ENCODE measurements at regions not wholly inside any gene's neighbourhood (a gene's known extent, or its start where the extent isn't known, plus 50 kb on each side); places are given as distances from the start of the nearest gene placed in this dataset.

GRCh38 chr2:157043786-157044185, 213.7 kb upstream of the GALNT5 start:
- no peaks in the 10 kb centered on the region for H3K27me3 ChIP-seq
- intact Hi-C loops (cut with DNase I; ENCODE audit: low total_unique reads) = no loop called here
- no peak overlapping the region for H3K4me3 ChIP-seq
- no peak for TF ChIP-seq POLR2A (IDR thresholded peaks at IDR 0.05)
- TF ChIP-seq, protein P1, sequence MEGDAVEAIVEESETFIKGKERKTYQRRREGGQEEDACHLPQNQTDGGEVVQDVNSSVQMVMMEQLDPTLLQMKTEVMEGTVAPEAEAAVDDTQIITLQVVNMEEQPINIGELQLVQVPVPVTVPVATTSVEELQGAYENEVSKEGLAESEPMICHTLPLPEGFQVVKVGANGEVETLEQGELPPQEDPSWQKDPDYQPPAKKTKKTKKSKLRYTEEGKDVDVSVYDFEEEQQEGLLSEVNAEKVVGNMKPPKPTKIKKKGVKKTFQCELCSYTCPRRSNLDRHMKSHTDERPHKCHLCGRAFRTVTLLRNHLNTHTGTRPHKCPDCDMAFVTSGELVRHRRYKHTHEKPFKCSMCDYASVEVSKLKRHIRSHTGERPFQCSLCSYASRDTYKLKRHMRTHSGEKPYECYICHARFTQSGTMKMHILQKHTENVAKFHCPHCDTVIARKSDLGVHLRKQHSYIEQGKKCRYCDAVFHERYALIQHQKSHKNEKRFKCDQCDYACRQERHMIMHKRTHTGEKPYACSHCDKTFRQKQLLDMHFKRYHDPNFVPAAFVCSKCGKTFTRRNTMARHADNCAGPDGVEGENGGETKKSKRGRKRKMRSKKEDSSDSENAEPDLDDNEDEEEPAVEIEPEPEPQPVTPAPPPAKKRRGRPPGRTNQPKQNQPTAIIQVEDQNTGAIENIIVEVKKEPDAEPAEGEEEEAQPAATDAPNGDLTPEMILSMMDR (IDR thresholded peaks at IDR 0.05) = no peak
- DNase-seq = no peak
- no peaks in the 10 kb centered on the region for H3K36me3 ChIP-seq
- H3K9me3 ChIP-seq = no peaks in the 10 kb centered on the region
- H3K27ac ChIP-seq = no peak overlapping the region
- H3K4me1 ChIP-seq = no peaks in the 10 kb centered on the region

GRCh38 chr2:157046396-157046795, 211.1 kb upstream of the GALNT5 start:
- Histone ChIP-seq H3K4me3 (no peak overlapping the region), H3K27me3 (no peaks in the 10 kb centered on the region), H3K9me3 (no peaks in the 10 kb centered on the region), H3K36me3 (no peaks in the 10 kb centered on the region), H3K4me1 (no peaks in the 10 kb centered on the region), H3K27ac (no peak overlapping the region)
- TF ChIP-seq, protein P1 (IDR thresholded peaks at IDR 0.05) = no peak
- no peak for TF ChIP-seq POLR2A (IDR thresholded peaks at IDR 0.05)
- intact Hi-C loops (cut with DNase I; ENCODE audit: low total_unique reads) = no loop called here
- DNase-seq = no peak

- TF ChIP-seq, protein P1 (IDR thresholded peaks at IDR 0.05) = no peak
- TF ChIP-seq POLR2A (IDR thresholded peaks at IDR 0.05) = no peak
- no peak overlapping the region for H3K27ac ChIP-seq
- intact Hi-C loops (cut with DNase I; ENCODE audit: low total_unique reads) = no loop called here
These were observed 204.8 kb upstream of the GALNT5 start for GRCh38 chr2:157052685-157053224.

DNA sequence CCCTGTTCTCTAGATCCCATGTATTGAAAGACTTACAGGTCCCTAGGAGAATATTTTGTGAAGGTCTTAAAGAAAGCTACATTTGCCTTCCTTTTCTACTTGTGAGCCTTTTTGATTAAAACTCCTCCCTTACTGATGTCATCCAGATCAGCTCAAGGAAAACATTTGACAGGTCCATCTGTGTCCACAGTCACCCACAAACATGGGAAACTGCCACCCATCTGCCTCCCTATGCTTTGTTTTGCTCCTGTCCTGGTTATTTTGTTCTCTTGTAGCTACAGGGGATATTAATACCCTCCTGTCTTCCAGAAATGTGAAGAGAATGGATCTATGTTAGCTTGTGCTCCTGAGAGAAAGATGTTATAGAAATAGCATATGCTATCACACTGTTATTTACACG, 203.6 kb upstream of the GALNT5 start:
- H3K4me1 ChIP-seq = no peaks in the 10 kb centered on the region
- no peaks in the 10 kb centered on the region for H3K27me3 ChIP-seq
- no peak overlapping the region for H3K27ac ChIP-seq
- no peak overlapping the region for H3K4me3 ChIP-seq
- no peaks in the 10 kb centered on the region for H3K36me3 ChIP-seq
- DNase-seq = no peak
- TF ChIP-seq POLR2A (IDR thresholded peaks at IDR 0.05) = no peak
- no peaks in the 10 kb centered on the region for H3K9me3 ChIP-seq
- intact Hi-C loops (cut with DNase I; ENCODE audit: low total_unique reads) = no loop called here

More at GRCh38 chr2:157052685-157053224, 204.8 kb upstream of the GALNT5 start:
- Histone ChIP-seq H3K4me3 (no peak overlapping the region), H3K36me3 (no peaks in the 10 kb centered on the region), H3K9me3 (no peaks in the 10 kb centered on the region), H3K27me3 (no peaks in the 10 kb centered on the region), H3K4me1 (no peaks in the 10 kb centered on the region)
- DNase-seq = no peak

DNA sequence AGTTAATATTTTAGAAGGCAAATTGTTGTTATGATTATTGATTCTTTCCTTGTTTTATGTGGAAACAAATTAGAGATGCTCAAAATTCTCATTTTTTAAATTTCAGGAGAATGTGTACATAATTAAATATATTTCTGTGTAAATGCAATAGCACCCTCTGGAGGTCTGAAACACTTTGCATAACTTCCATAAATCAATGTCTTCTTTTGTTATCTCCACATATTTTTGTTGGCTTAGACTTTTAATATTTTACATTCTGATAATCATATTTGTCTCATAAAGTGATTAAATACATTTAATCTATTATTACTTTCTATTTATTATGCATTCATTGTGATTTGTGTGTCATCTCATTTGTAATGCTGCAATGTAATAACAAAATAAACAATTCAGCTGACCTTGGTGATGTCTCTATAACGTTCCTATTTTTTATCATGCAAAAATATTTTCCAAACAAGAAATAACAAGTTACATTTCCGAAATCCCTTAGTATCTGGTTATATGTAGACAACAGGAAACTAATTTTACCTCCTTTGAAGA, 201.8 kb upstream of the GALNT5 start:
- Histone ChIP-seq H3K27me3 (no peaks in the 10 kb centered on the region), H3K4me1 (no peaks in the 10 kb centered on the region), H3K9me3 (no peaks in the 10 kb centered on the region), H3K4me3 (no peak overlapping the region), H3K36me3 (no peaks in the 10 kb centered on the region), H3K27ac (no peak overlapping the region)
- TF ChIP-seq POLR2A (IDR thresholded peaks at IDR 0.05) = no peak
- TF ChIP-seq, protein P1 (IDR thresholded peaks at IDR 0.05) = no peak
- no peak for DNase-seq
- intact Hi-C loops (cut with DNase I; ENCODE audit: low total_unique reads) = no loop called here

All from uterus (tissue), 3 donors.